ENCODE measurements at regions not wholly inside any gene's neighbourhood (a gene's known extent, or its start where the extent isn't known, plus 50 kb on each side); places are given as distances from the start of the nearest gene placed in this dataset.

GRCh38 chr13:86426437-86426836 lies 627.2 kb upstream of the SLITRK6 start:
- no peak overlapping the region for H3K4me3 Mint-ChIP-seq
- no peak overlapping the region for H3K27ac Mint-ChIP-seq
- ATAC-seq (no peak), DNase-seq (no peak)
- no peaks in the 10 kb centered on the region for H3K36me3 Mint-ChIP-seq (ENCODE audit: low read depth)
- CTCF ChIA-PET, result interaction anchor here (0.7 kb wide), 1 partner anchor 85 kb away, joined by 3 read pairs; no protein-coding TSS in a partner anchor
- peaks cover 12% of the 10 kb centered on the region for H3K9me3 Mint-ChIP-seq (ENCODE audit: low read depth)
- intact Hi-C loops (cut with DNase I, micrococcal nuclease), result no loop called here
- no peaks in the 10 kb centered on the region for H3K4me1 Mint-ChIP-seq
- POLR2A ChIA-PET, result no interaction called here
- no peaks in the 10 kb centered on the region for H3K27me3 Mint-ChIP-seq

- no peaks in the 10 kb centered on the region for H3K4me1 Mint-ChIP-seq
- ATAC-seq (no peak), DNase-seq (no peak)
- no peak overlapping the region for H3K4me3 Mint-ChIP-seq
- POLR2A ChIA-PET, result no interaction called here
- no peaks in the 10 kb centered on the region for H3K36me3 Mint-ChIP-seq (ENCODE audit: low read depth)
- intact Hi-C loops (cut with DNase I, micrococcal nuclease), result no loop called here
- no peak overlapping the region for H3K27ac Mint-ChIP-seq
- no peaks in the 10 kb centered on the region for H3K27me3 Mint-ChIP-seq
- H3K9me3 Mint-ChIP-seq (ENCODE audit: low read depth), result peaks cover 15% of the 10 kb centered on the region
- CTCF ChIA-PET, result no interaction called here
These were observed 630.5 kb upstream of the SLITRK6 start for GRCh38 chr13:86429756-86430155.

GRCh38 chr13:86438034-86438433 lies 638.8 kb upstream of the SLITRK6 start:
- H3K4me3 Mint-ChIP-seq, result no peak overlapping the region
- DNase-seq (no peak), ATAC-seq (no peak)
- H3K27me3 Mint-ChIP-seq, result no peaks in the 10 kb centered on the region
- CTCF ChIA-PET, result interaction anchor here (0.6 kb wide), 1 partner anchor 238 kb away, joined by 7 read pairs; no protein-coding TSS in a partner anchor
- H3K4me1 Mint-ChIP-seq, result no peaks in the 10 kb centered on the region
- H3K27ac Mint-ChIP-seq, result no peak overlapping the region
- POLR2A ChIA-PET, result no interaction called here
- peaks cover 13% of the 10 kb centered on the region for H3K9me3 Mint-ChIP-seq (ENCODE audit: low read depth)
- H3K36me3 Mint-ChIP-seq (ENCODE audit: low read depth), result no peaks in the 10 kb centered on the region
- intact Hi-C loops (cut with DNase I, micrococcal nuclease), result no loop called here

- ATAC-seq (no peak), DNase-seq (no peak)
- H3K27ac Mint-ChIP-seq, result no peak overlapping the region
- H3K9me3 Mint-ChIP-seq (ENCODE audit: low read depth), result no peaks in the 10 kb centered on the region
- H3K36me3 Mint-ChIP-seq (ENCODE audit: low read depth), result no peaks in the 10 kb centered on the region
- POLR2A ChIA-PET, result no interaction called here
- intact Hi-C loops (cut with DNase I, micrococcal nuclease), result no loop called here
- CTCF ChIA-PET, result no interaction called here
- H3K4me1 Mint-ChIP-seq, result no peaks in the 10 kb centered on the region
- no peak overlapping the region for H3K4me3 Mint-ChIP-seq
- no peaks in the 10 kb centered on the region for H3K27me3 Mint-ChIP-seq
These were observed 646.0 kb upstream of the SLITRK6 start for GRCh38 chr13:86445206-86445605.

GRCh38 chr13:86445672-86446071 lies 646.5 kb upstream of the SLITRK6 start:
- CTCF ChIA-PET, result interaction anchor here (0.7 kb wide), 1 partner anchor 348 kb away, joined by 3 read pairs; no protein-coding TSS in a partner anchor

GRCh38 chr13:86446311-86446710 lies 647.1 kb upstream of the SLITRK6 start:
- no peak overlapping the region for H3K4me3 Mint-ChIP-seq
- intact Hi-C loops (cut with DNase I, micrococcal nuclease), result no loop called here
- H3K9me3 Mint-ChIP-seq (ENCODE audit: low read depth), result no peaks in the 10 kb centered on the region
- H3K27ac Mint-ChIP-seq, result no peak overlapping the region
- no peaks in the 10 kb centered on the region for H3K4me1 Mint-ChIP-seq
- CTCF ChIA-PET, result interaction anchor here (0.7 kb wide), 1 partner anchor 348 kb away, joined by 3 read pairs; no protein-coding TSS in a partner anchor
- POLR2A ChIA-PET, result no interaction called here
- DNase-seq (no peak), ATAC-seq (no peak)
- H3K27me3 Mint-ChIP-seq, result no peaks in the 10 kb centered on the region
- no peaks in the 10 kb centered on the region for H3K36me3 Mint-ChIP-seq (ENCODE audit: low read depth)

More at GRCh38 chr13:86445672-86446071, 646.5 kb upstream of the SLITRK6 start:
- DNase-seq, result no peak
- ATAC-seq, result no peak
- no peaks in the 10 kb centered on the region for H3K27me3 Mint-ChIP-seq
- POLR2A ChIA-PET, result no interaction called here
- H3K9me3 Mint-ChIP-seq (ENCODE audit: low read depth), result no peaks in the 10 kb centered on the region
- no peak overlapping the region for H3K4me3 Mint-ChIP-seq
- intact Hi-C loops (cut with DNase I, micrococcal nuclease), result no loop called here
- H3K4me1 Mint-ChIP-seq, result no peaks in the 10 kb centered on the region
- no peak overlapping the region for H3K27ac Mint-ChIP-seq
- no peaks in the 10 kb centered on the region for H3K36me3 Mint-ChIP-seq (ENCODE audit: low read depth)

- intact Hi-C loops (cut with DNase I, micrococcal nuclease), result no loop called here
These were observed 648.3 kb upstream of the SLITRK6 start for GRCh38 chr13:86447479-86447878.

GRCh38 chr13:86462011-86462410 lies 662.8 kb upstream of the SLITRK6 start:
- H3K27ac Mint-ChIP-seq, result no peak overlapping the region
- H3K4me1 Mint-ChIP-seq, result no peaks in the 10 kb centered on the region
- no peaks in the 10 kb centered on the region for H3K27me3 Mint-ChIP-seq
- ATAC-seq (no peak), DNase-seq (no peak)
- CTCF ChIA-PET, result no interaction called here
- no peak overlapping the region for H3K4me3 Mint-ChIP-seq
- H3K36me3 Mint-ChIP-seq (ENCODE audit: low read depth), result no peaks in the 10 kb centered on the region
- POLR2A ChIA-PET, result no interaction called here
- peaks cover 5% of the 10 kb centered on the region for H3K9me3 Mint-ChIP-seq (ENCODE audit: low read depth)
- intact Hi-C loops (cut with DNase I, micrococcal nuclease), result no loop called here

More at GRCh38 chr13:86447479-86447878, 648.3 kb upstream of the SLITRK6 start:
- ChIA-PET POLR2A (no interaction called here), CTCF (no interaction called here)
- H3K36me3 Mint-ChIP-seq (ENCODE audit: low read depth), result no peaks in the 10 kb centered on the region
- H3K27ac Mint-ChIP-seq, result no peak overlapping the region
- no peaks in the 10 kb centered on the region for H3K4me1 Mint-ChIP-seq
- H3K27me3 Mint-ChIP-seq, result no peaks in the 10 kb centered on the region
- no peaks in the 10 kb centered on the region for H3K9me3 Mint-ChIP-seq (ENCODE audit: low read depth)
- ATAC-seq (no peak), DNase-seq (no peak)
- H3K4me3 Mint-ChIP-seq, result no peak overlapping the region

GRCh38 chr13:86464193-86464592 lies 665.0 kb upstream of the SLITRK6 start:
- Mint-ChIP-seq H3K4me3 (no peak overlapping the region), H3K4me1 (no peaks in the 10 kb centered on the region), H3K27me3 (no peaks in the 10 kb centered on the region), H3K27ac (no peak overlapping the region), H3K9me3 (ENCODE audit: low read depth) (no peaks in the 10 kb centered on the region), H3K36me3 (ENCODE audit: low read depth) (no peaks in the 10 kb centered on the region)
- ChIA-PET CTCF (no interaction called here), POLR2A (no interaction called here)
- intact Hi-C loops (cut with DNase I, micrococcal nuclease), result no loop called here
- DNase-seq (no peak), ATAC-seq (no peak)

- ATAC-seq, result no peak
- no peak overlapping the region for H3K4me3 Mint-ChIP-seq
- ChIA-PET CTCF (no interaction called here), POLR2A (no interaction called here)
- intact Hi-C loops (cut with DNase I, micrococcal nuclease), result no loop called here
- H3K36me3 Mint-ChIP-seq (ENCODE audit: low read depth), result no peaks in the 10 kb centered on the region
- peaks cover 8% of the 10 kb centered on the region for H3K9me3 Mint-ChIP-seq (ENCODE audit: low read depth)
- no peak overlapping the region for H3K27ac Mint-ChIP-seq
- H3K4me1 Mint-ChIP-seq, result no peaks in the 10 kb centered on the region
- DNase-seq, result no peak
- H3K27me3 Mint-ChIP-seq, result no peaks in the 10 kb centered on the region
These were observed 675.8 kb upstream of the SLITRK6 start for GRCh38 chr13:86474971-86475370.

GRCh38 chr13:86476656-86477055 lies 677.4 kb upstream of the SLITRK6 start:
- intact Hi-C loops (cut with DNase I, micrococcal nuclease), result no loop called here
- peaks cover 7% of the 10 kb centered on the region for H3K9me3 Mint-ChIP-seq (ENCODE audit: low read depth)
- H3K27ac Mint-ChIP-seq, result no peak overlapping the region
- H3K27me3 Mint-ChIP-seq, result no peaks in the 10 kb centered on the region
- ChIA-PET CTCF (no interaction called here), POLR2A (no interaction called here)
- H3K36me3 Mint-ChIP-seq (ENCODE audit: low read depth), result no peaks in the 10 kb centered on the region
- ATAC-seq (no peak), DNase-seq (no peak)
- no peak overlapping the region for H3K4me3 Mint-ChIP-seq
- H3K4me1 Mint-ChIP-seq, result no peaks in the 10 kb centered on the region

- Mint-ChIP-seq H3K9me3 (ENCODE audit: low read depth) (peaks cover 10% of the 10 kb centered on the region), H3K27me3 (no peaks in the 10 kb centered on the region), H3K36me3 (ENCODE audit: low read depth) (no peaks in the 10 kb centered on the region), H3K4me1 (no peaks in the 10 kb centered on the region), H3K27ac (no peak overlapping the region), H3K4me3 (no peak overlapping the region)
- intact Hi-C loops (cut with DNase I, micrococcal nuclease), result no loop called here
- ChIA-PET POLR2A (no interaction called here), CTCF (no interaction called here)
- no peak for ATAC-seq
- DNase-seq, result no peak
These were observed 687.4 kb upstream of the SLITRK6 start for GRCh38 chr13:86486582-86486981.

GRCh38 chr13:86491121-86491520 lies 691.9 kb upstream of the SLITRK6 start:
- no peaks in the 10 kb centered on the region for H3K4me1 Mint-ChIP-seq
- H3K4me3 Mint-ChIP-seq, result no peak overlapping the region
- H3K9me3 Mint-ChIP-seq (ENCODE audit: low read depth), result peaks cover 5% of the 10 kb centered on the region
- no peak for DNase-seq
- H3K27ac Mint-ChIP-seq, result no peak overlapping the region
- ATAC-seq, result no peak
- ChIA-PET CTCF (no interaction called here), POLR2A (no interaction called here)
- H3K36me3 Mint-ChIP-seq (ENCODE audit: low read depth), result no peaks in the 10 kb centered on the region
- intact Hi-C loops (cut with DNase I, micrococcal nuclease), result no loop called here
- no peaks in the 10 kb centered on the region for H3K27me3 Mint-ChIP-seq
